Suprapubic skin (tissue), 4 donors: ENCODE measurements at regions not wholly inside any gene's neighbourhood (a gene's known extent, or its start where the extent isn't known, plus 50 kb on each side); places are given as distances from the start of the nearest gene placed in this dataset.

Source experiments
- EP300 ChIP-seq: sonication (generic); formaldehyde crosslinking; IDR thresholded peaks from one replicate; pipeline ENCODE4 v1.6.1; 2017; ENCODE audit warnings: antibody characterized with exemption
- POLR2A ChIP-seq, 2 donors: fragments of 450-650 bp; IDR thresholded peaks; one replicate each; pipeline ENCODE4 v1.6.1; 2017; ENCODE audit warnings: antibody characterized with exemption in 2 of 2, mild to moderate bottlenecking in 2 of 2, moderate library complexity in 2 of 2
- POLR2AphosphoS5 ChIP-seq, 3 donors: sonication (generic); formaldehyde crosslinking; IDR thresholded peaks; one replicate each; pipeline ENCODE4 v1.6.1; 2017; ENCODE audit warnings: antibody characterized with exemption in 3 of 3
- TF ChIP-seq, protein P1 (sequence below), 2 donors: fragments of 200-600 bp in 1 of 2; fragments of 450-650 bp in 1 of 2; sonication (generic) in 1 of 2; IDR thresholded peaks; one replicate each; pipeline ENCODE4 v1.5.1; 2016 to 2019; ENCODE audit warnings: antibody characterized with exemption in 2 of 2, mild to moderate bottlenecking in 1 of 2, moderate library complexity in 1 of 2

DNA sequence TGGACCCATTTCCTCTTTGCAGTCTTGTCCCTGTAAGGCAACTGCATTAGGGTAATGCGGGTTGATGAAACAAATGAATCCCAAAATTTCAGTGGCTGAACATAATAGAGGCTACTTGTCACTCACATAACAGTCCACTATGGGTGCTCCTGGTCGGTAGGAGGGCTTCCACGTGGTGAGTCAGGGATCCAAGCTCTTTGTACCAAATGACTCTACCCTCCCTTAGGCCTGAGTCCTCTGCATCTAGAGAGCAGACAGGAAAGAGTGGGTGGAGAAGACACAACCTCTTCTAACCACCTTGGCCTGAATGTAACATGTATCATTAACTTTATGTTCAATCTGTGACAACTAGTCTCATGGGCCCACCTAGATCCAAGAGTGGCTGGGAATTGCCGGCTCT is 86.2 kb upstream of the HAAO start:
- no peak for TF ChIP-seq POLR2A (IDR thresholded peaks at IDR 0.05)
- TF ChIP-seq, protein P1, sequence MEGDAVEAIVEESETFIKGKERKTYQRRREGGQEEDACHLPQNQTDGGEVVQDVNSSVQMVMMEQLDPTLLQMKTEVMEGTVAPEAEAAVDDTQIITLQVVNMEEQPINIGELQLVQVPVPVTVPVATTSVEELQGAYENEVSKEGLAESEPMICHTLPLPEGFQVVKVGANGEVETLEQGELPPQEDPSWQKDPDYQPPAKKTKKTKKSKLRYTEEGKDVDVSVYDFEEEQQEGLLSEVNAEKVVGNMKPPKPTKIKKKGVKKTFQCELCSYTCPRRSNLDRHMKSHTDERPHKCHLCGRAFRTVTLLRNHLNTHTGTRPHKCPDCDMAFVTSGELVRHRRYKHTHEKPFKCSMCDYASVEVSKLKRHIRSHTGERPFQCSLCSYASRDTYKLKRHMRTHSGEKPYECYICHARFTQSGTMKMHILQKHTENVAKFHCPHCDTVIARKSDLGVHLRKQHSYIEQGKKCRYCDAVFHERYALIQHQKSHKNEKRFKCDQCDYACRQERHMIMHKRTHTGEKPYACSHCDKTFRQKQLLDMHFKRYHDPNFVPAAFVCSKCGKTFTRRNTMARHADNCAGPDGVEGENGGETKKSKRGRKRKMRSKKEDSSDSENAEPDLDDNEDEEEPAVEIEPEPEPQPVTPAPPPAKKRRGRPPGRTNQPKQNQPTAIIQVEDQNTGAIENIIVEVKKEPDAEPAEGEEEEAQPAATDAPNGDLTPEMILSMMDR (IDR thresholded peaks at IDR 0.05): no peak
- TF ChIP-seq POLR2AphosphoS5 (IDR thresholded peaks at IDR 0.05): no peak
- TF ChIP-seq EP300: no peak
